ENCODE measurements at regions not wholly inside any gene's neighbourhood (a gene's known extent, or its start where the extent isn't known, plus 50 kb on each side); places are given as distances from the start of the nearest gene placed in this dataset.
A peak's percentile ranks its signal among the peaks of the same experiment; 100 is the strongest.

DNA sequence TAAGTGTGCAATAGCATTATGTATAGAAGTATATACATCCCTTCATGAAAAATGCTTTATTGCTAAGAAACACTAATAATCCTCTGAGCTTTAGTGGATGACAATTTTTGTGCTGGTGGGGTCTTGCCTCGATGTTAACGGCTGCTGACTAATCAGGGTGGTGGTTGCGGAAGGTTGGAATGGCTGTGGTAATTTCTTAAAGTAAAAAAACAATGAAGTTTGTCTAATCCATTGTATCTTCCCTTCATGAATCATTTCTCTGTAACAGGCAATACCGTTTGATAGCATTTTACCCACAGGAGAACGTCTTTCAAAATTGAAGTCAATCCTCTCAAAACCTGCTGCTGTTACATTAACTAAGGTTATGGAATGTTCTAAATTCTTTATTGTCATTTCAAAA lies 816.5 kb upstream of the GJE1 start:
- no peak for DNase-seq (ENCODE audit: low spot score)
- H3K9me3 ChIP-seq (ENCODE audit: severe bottlenecking) = no peaks in the 10 kb centered on the region
- no peak overlapping the region for H3K4me3 ChIP-seq (ENCODE audit: severe bottlenecking)
- TF ChIP-seq, protein P1, sequence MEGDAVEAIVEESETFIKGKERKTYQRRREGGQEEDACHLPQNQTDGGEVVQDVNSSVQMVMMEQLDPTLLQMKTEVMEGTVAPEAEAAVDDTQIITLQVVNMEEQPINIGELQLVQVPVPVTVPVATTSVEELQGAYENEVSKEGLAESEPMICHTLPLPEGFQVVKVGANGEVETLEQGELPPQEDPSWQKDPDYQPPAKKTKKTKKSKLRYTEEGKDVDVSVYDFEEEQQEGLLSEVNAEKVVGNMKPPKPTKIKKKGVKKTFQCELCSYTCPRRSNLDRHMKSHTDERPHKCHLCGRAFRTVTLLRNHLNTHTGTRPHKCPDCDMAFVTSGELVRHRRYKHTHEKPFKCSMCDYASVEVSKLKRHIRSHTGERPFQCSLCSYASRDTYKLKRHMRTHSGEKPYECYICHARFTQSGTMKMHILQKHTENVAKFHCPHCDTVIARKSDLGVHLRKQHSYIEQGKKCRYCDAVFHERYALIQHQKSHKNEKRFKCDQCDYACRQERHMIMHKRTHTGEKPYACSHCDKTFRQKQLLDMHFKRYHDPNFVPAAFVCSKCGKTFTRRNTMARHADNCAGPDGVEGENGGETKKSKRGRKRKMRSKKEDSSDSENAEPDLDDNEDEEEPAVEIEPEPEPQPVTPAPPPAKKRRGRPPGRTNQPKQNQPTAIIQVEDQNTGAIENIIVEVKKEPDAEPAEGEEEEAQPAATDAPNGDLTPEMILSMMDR (IDR thresholded peaks at IDR 0.05; ENCODE audit: poor library complexity, severe bottlenecking) = no peak
- no peak for ATAC-seq (ENCODE audit: low read depth)
- H3K36me3 ChIP-seq (ENCODE audit: low read depth) = no peaks in the 10 kb centered on the region
- no peaks in the 10 kb centered on the region for H3K4me1 ChIP-seq (ENCODE audit: insufficient read depth, poor library complexity, severe bottlenecking)
- H3K27me3 ChIP-seq (ENCODE audit: insufficient read depth, poor library complexity, severe bottlenecking) = no peaks in the 10 kb centered on the region
- no peak overlapping the region for H3K27ac ChIP-seq (ENCODE audit: poor library complexity, severe bottlenecking)

DNA sequence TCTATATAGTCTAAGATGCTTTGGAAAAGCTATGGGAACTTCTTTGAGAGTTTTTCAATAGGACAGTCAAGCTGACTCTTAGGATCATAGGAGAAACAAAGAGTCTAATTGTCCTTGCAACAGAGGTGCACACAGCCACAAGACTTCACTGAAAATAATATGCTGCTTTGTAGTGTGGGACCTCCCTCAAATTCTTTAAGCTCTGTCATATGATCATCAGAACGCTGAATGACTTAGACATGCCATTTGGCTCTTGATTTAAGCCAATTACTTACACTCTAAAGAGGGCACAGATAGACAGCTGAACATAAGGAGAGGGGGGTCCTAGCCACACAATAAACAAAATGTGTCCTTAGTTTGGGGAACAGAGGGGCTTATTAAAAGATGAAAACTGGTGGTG lies 818.7 kb upstream of the GJE1 start:
- no peak for ATAC-seq (ENCODE audit: low read depth)
- no peaks in the 10 kb centered on the region for H3K4me1 ChIP-seq (ENCODE audit: insufficient read depth, poor library complexity, severe bottlenecking)
- TF ChIP-seq, protein P1 (IDR thresholded peaks at IDR 0.05; ENCODE audit: poor library complexity, severe bottlenecking) = no peak

DNA sequence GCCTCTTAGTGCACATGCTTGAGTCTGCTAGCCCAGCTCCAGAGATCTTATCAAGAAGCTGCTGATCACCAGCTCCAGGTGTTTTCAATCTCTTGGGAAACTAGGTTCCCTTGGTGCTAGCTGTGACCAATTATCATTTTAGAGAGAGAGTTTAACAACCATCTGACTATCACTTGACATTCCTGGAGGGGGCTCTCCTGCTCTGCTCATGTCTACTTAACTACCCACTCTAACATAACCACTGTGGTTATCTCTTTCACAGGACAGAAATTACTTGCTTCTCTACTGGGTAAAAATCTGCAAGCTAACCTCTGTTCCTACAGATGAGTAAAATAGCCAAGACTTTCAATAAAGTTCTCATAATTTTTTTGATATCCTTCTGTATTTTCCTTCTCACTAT lies 823.4 kb upstream of the GJE1 start:
- Histone ChIP-seq H3K9me3 (ENCODE audit: severe bottlenecking) (no peaks in the 10 kb centered on the region), H3K27ac (ENCODE audit: poor library complexity, severe bottlenecking) (no peak overlapping the region), H3K4me3 (ENCODE audit: severe bottlenecking) (no peak overlapping the region), H3K4me1 (ENCODE audit: insufficient read depth, poor library complexity, severe bottlenecking) (no peaks in the 10 kb centered on the region), H3K27me3 (ENCODE audit: insufficient read depth, poor library complexity, severe bottlenecking) (no peaks in the 10 kb centered on the region), H3K36me3 (ENCODE audit: low read depth) (no peaks in the 10 kb centered on the region)
- ATAC-seq (ENCODE audit: low read depth) = peak; percentile 41; the same call in 1 of the 3 replicates
- DNase-seq (ENCODE audit: low spot score) = no peak
- TF ChIP-seq, protein P1 (IDR thresholded peaks at IDR 0.05; ENCODE audit: poor library complexity, severe bottlenecking) = no peak

More for the DNA sequence above, 818.7 kb upstream of the GJE1 start:
- Histone ChIP-seq H3K36me3 (ENCODE audit: low read depth) (no peaks in the 10 kb centered on the region), H3K27ac (ENCODE audit: poor library complexity, severe bottlenecking) (no peak overlapping the region), H3K9me3 (ENCODE audit: severe bottlenecking) (no peaks in the 10 kb centered on the region), H3K4me3 (ENCODE audit: severe bottlenecking) (no peak overlapping the region), H3K27me3 (ENCODE audit: insufficient read depth, poor library complexity, severe bottlenecking) (no peaks in the 10 kb centered on the region)
- no peak for DNase-seq (ENCODE audit: low spot score)

DNA sequence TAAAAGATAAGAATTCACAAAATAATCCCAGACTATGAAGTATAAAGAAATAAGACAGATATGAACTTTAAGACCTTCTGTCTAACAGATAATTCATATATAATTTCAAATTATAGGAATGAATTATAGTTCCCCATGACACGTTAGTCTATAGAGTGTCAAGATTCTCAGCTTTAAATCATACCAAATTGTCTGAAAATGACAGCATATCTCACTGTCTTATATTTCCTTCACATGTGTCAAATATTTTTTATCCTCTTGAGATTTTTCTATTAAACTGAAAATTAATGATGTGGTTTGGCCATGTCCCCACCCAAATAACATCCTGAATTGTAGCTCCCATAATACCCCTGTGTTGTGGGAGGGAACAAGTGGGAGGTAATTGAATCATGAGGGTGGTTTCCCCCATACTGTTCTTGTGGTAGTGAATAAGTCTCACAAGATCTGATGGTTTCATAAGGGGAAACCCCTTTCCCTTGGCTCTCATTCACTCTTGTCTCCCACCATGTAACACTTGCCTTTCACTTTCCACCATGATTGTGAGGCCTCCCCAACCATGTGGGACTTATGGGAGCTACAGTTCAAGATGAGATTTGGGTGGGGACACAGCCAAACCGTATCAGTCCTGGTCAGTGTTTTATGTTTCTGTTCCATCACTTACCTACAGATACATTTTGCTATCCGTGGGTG lies 825.3 kb upstream of the GJE1 start:
- H3K4me1 ChIP-seq (ENCODE audit: insufficient read depth, poor library complexity, severe bottlenecking) = no peaks in the 10 kb centered on the region
- DNase-seq (ENCODE audit: low spot score) (no peak), ATAC-seq (ENCODE audit: low read depth) (no peak)
- no peak overlapping the region for H3K4me3 ChIP-seq (ENCODE audit: severe bottlenecking)
- TF ChIP-seq, protein P1 (IDR thresholded peaks at IDR 0.05; ENCODE audit: poor library complexity, severe bottlenecking) = no peak
- no peaks in the 10 kb centered on the region for H3K9me3 ChIP-seq (ENCODE audit: severe bottlenecking)
- no peaks in the 10 kb centered on the region for H3K36me3 ChIP-seq (ENCODE audit: low read depth)
- H3K27ac ChIP-seq (ENCODE audit: poor library complexity, severe bottlenecking) = no peak overlapping the region
- no peaks in the 10 kb centered on the region for H3K27me3 ChIP-seq (ENCODE audit: insufficient read depth, poor library complexity, severe bottlenecking)

DNA sequence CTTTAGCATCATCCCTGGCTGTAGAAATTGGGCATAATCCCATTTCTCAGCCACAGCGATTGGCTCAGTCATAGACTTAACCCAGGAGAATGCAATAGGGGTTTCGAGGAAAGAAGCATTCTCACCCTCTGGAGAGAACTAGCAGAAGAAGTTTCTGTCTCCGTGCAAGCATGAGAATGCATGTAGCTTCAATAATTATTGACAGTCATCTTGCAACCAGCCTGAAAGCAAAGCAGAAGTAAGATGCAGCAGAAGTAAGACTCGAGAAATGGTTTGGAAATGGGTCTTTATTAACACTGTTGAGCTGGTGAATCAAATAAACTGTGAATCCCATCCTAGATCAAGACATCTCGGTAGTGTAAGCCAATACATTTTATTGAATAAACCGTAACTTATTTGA lies 828.8 kb upstream of the GJE1 start:
- Histone ChIP-seq H3K9me3 (ENCODE audit: severe bottlenecking) (no peaks in the 10 kb centered on the region), H3K4me3 (ENCODE audit: severe bottlenecking) (no peak overlapping the region), H3K36me3 (ENCODE audit: low read depth) (no peaks in the 10 kb centered on the region), H3K27ac (ENCODE audit: poor library complexity, severe bottlenecking) (no peak overlapping the region), H3K27me3 (ENCODE audit: insufficient read depth, poor library complexity, severe bottlenecking) (no peaks in the 10 kb centered on the region), H3K4me1 (ENCODE audit: insufficient read depth, poor library complexity, severe bottlenecking) (peaks cover 6% of the 10 kb centered on the region)
- DNase-seq (ENCODE audit: low spot score) (no peak), ATAC-seq (ENCODE audit: low read depth) (no peak)
- TF ChIP-seq, protein P1 (IDR thresholded peaks at IDR 0.05; ENCODE audit: poor library complexity, severe bottlenecking) = no peak

All from RWPE2 (cell line).